Sigmoid colon (tissue), 6 donors: ENCODE measurements at regions not wholly inside any gene's neighbourhood (a gene's known extent, or its start where the extent isn't known, plus 50 kb on each side); places are given as distances from the start of the nearest gene placed in this dataset.
"Not testable (repeated sequence)": the region's sequence is repeated elsewhere in the genome, so short reads cannot be mapped to it uniquely, and the experiment has no call there.

Experiments
- DNase-seq: peaks from one replicate; pipeline ENCODE4 v3.0.0-alpha.2; 2019
- H3K27ac ChIP-seq, 4 donors: fragments of 200-600 bp; sonication (generic); one replicate each; pipeline ENCODE4 v1.5.1; 2016 to 2019; ENCODE audit warnings: mild to moderate bottlenecking in 1 of 4
- H3K27me3 ChIP-seq, 3 donors: fragments of 200-600 bp; sonication (generic); one replicate each; pipeline ENCODE4 v1.5.1; 2019; ENCODE audit warnings: mild to moderate bottlenecking in 1 of 3
- H3K36me3 ChIP-seq, 4 donors: fragments of 200-600 bp; sonication (generic); one replicate each; pipeline ENCODE4 v1.5.1; 2016 to 2019
- H3K4me1 ChIP-seq, 4 donors: fragments of 200-600 bp; sonication (generic); one replicate each; pipeline ENCODE4 v1.5.1; 2017 to 2019
- H3K4me3 ChIP-seq, 4 donors: fragments of 200-600 bp; sonication (generic); one replicate each; pipeline ENCODE4 v1.5.1; 2017 to 2019; ENCODE audit warnings: mild to moderate bottlenecking in 2 of 4, moderate library complexity in 1 of 4
- H3K9me3 ChIP-seq, 4 donors: fragments of 200-600 bp in 3 of 4; sonication (generic) in 3 of 4; one replicate each; pipeline versions ENCODE4 v1.5.1 to v1.6.1; 2013 to 2019
- CTCF ChIP-seq, 4 experiments: fragments of 450-650 bp in 3 of 4; fragments of 200-600 bp in 1 of 4; IDR thresholded peaks; one replicate each; pipeline ENCODE4 v1.5.1; 2016 to 2019; ENCODE audit warnings: antibody characterized with exemption in 4 of 4, mild to moderate bottlenecking in 3 of 4, moderate library complexity in 2 of 4
- EP300 ChIP-seq, 4 donors: sonication (generic); formaldehyde crosslinking; IDR thresholded peaks; one replicate each; pipeline ENCODE4 v1.6.1; 2017; ENCODE audit warnings: antibody characterized with exemption in 4 of 4
- POLR2A ChIP-seq, 2 donors: fragments of 450-650 bp; IDR thresholded peaks; one replicate each; pipeline ENCODE4 v1.6.1; 2016; ENCODE audit warnings: antibody characterized with exemption in 2 of 2, mild to moderate bottlenecking in 2 of 2, moderate library complexity in 2 of 2
- POLR2AphosphoS5 ChIP-seq, 4 donors: sonication (generic); formaldehyde crosslinking; IDR thresholded peaks; one replicate each; pipeline ENCODE4 v1.6.1; 2017; ENCODE audit warnings: antibody characterized with exemption in 4 of 4
- WGBS, 2 donors: extraction: QIAGEN DNeasy Blood & Tissue Kit; methylation state at CpG; one replicate each; pipeline ENCODE4 v1.1.7; 2013; 5-methylcytosine and 5-hydroxymethylcytosine counted together
- intact Hi-C: fragments of 100-400 bp; cut with DNase I; formaldehyde crosslinking; loops from one replicate; pipeline ENCODE4 v1.15.1; 2023
- donor health status: healthy with polysubstance abuse.
- donor health status: healthy.

DNA sequence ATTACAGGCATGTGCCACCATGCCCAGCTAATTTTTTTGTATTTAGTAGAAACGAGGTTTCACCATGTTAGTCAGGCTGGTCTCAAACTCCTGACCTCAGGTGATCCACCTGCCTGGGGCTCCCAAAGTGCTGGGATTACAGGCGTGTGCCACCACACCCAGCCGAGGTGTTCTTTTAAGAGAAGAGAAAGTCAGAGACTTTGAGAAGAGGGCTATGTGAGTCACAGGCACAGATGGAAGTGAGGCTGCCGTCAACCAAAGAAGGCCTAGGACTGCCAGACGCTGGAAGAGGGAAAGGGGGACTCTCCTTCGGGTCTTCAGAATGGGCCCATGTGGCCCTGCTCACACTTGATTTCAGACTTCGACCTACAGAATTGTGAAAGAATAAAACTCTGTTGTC, 67.2 kb upstream of the SH3BP4 start:
- WGBS, 2 donors, result 90 to 92% methylated on average over 7 of the region's 7 CpGs
- Histone ChIP-seq H3K9me3 (no peaks in the 10 kb centered on the region), H3K36me3 (no peaks in the 10 kb centered on the region), H3K4me3 (no peak overlapping the region), H3K27ac (no peak overlapping the region), H3K27me3 (no peaks in the 10 kb centered on the region), H3K4me1 (peaks cover 0 to 18% (median 7%) of the 10 kb centered on the region in 4 donors)
- TF ChIP-seq POLR2A (IDR thresholded peaks at IDR 0.05), result no peak
- no peak for TF ChIP-seq CTCF (IDR thresholded peaks at IDR 0.05)
- no peak for TF ChIP-seq EP300 (IDR thresholded peaks at IDR 0.05)
- TF ChIP-seq POLR2AphosphoS5 (IDR thresholded peaks at IDR 0.05), result no peak
- no peak for DNase-seq
- intact Hi-C loops, result loop anchor here (5.0 kb wide), 1 partner anchor 168 kb away; no protein-coding TSS in a partner anchor

DNA sequence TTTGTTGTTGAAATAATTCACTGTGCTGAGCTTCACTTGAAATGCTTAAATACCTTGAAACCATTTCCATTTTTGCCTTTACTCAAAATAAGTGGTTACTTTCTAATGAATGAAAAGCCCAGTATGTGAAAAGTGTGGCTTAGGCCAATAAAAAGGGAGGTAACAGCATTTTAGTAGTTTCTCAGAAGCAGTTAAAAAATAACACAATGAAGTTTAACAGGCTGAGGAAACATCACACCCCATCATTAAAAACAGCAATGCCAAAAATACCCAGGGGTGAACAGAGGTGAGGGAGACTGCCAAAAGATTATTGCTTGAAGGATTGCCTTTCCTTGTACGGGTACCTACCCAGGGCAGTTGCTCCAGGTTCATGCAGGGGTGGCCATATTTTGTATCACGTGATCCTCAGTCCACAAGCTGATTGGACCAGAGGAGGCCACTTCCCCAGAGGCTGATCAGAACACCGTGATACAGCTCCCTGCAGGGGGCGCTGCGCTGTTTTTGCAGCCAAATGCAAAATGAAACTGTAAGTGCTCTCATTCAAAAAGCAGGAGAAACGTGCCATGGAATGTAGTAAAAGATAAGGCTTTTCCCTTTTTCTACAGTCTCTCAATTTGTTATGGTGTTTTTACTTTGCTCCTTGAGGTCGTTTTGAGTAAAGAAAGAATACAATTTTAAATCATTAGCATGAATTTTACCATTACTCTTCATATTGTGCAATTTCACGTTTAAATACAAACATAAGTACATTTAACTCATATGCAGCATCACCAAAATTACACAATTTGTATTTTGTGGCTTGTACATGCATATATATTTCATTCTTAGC, 70.2 kb upstream of the SH3BP4 start:
- H3K9me3 ChIP-seq, result no peaks in the 10 kb centered on the region
- peaks cover 0 to 18% (median 7%) of the 10 kb centered on the region in 4 donors for H3K4me1 ChIP-seq
- no peak overlapping the region for H3K27ac ChIP-seq
- H3K36me3 ChIP-seq, result no peaks in the 10 kb centered on the region
- WGBS, 2 donors, result 17 to 51% methylated on average over 8 of the region's 8 CpGs
- no peak overlapping the region for H3K4me3 ChIP-seq
- H3K27me3 ChIP-seq, result no peaks in the 10 kb centered on the region
- TF ChIP-seq POLR2A (IDR thresholded peaks at IDR 0.05), result no peak
- no peak for TF ChIP-seq EP300 (IDR thresholded peaks at IDR 0.05)
- TF ChIP-seq POLR2AphosphoS5 (IDR thresholded peaks at IDR 0.05), result no peak
- TF ChIP-seq CTCF (IDR thresholded peaks at IDR 0.05), result peak in 3 of 4 experiments; percentile 54 to 74 (median 65)
- intact Hi-C loops, result loop anchor here (5.0 kb wide), 1 partner anchor 171 kb away; no protein-coding TSS in a partner anchor
- DNase-seq, result peak; percentile 72

DNA sequence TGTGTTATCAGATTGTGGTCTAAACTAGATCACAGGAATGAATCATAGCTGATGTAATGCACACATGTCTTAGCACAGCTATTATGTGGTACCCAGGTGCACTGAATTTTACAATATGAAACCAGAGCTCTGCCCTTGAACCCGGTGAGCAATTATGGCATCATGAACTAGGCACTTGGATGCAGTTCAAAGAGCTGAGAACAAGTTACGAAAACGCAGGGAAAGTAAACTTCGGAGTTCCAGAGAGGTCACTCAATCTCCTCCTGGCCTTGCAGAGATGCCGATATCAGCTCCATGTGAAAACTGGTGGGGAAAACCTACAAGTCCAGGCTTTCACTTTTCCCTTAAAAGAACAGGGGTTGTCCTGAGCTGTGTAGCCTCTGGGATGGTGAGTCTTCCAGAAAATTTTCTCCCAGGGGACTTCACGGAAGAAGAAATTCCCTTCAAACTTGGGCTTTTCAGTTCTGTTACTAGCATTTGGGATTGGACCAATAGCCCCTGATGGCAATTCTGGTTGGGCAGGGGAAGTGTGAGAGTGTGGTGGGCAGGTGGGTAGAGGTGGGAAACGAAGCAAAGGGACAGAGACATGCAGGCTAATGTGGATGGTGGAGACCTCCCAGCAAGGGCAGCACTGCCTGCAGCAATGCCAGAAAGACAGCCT, 71.1 kb upstream of the SH3BP4 start:
- Histone ChIP-seq H3K9me3 (no peaks in the 10 kb centered on the region), H3K4me3 (no peak overlapping the region), H3K4me1 (peaks cover 0 to 18% (median 7%) of the 10 kb centered on the region in 4 donors), H3K27ac (no peak overlapping the region), H3K36me3 (no peaks in the 10 kb centered on the region), H3K27me3 (no peaks in the 10 kb centered on the region)
- WGBS, 2 donors, result 34 to 66% methylated on average over 7 of the region's 7 CpGs
- intact Hi-C loops, result loop anchor here (5.0 kb wide), 1 partner anchor 172 kb away; no protein-coding TSS in a partner anchor
- no peak for DNase-seq
- TF ChIP-seq EP300 (IDR thresholded peaks at IDR 0.05) (no peak), CTCF (IDR thresholded peaks at IDR 0.05) (no peak), POLR2A (IDR thresholded peaks at IDR 0.05) (no peak), POLR2AphosphoS5 (IDR thresholded peaks at IDR 0.05) (no peak)

DNA sequence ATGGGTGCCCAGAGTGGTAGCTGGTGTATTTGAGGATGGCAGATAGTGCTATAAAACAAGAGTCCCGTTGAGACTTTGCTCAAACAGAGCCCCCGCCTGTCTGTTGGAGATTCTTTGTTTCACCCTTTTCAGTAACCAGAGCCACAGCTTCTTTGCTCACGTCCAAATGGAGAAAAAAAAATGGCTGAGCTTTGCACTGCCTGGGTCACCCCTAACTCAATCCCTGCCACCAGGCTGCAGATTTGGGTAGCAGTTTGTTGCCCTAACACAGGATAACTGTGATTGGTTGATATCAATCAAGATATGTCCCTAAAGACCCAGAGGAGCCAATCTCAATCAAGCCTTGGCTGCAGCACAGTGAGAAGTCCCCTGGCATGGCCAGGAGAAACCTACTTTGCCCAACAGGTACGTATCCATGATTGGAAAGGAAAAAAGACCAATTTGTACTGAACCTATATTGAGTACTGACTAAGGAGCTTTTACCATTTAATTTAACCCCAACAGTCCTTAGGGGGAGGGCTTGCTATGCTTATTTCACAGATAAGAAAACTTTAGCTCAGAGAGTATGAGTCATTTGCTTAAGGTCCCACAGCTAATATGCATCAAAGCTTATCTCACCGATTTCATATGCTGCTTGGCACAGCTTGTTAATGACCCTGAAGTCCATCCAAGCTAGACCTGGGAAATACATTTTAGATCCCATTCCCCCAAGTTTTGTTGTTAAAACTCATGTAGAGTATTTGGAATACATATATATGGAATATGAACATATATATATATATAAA, 72.0 kb upstream of the SH3BP4 start:
- TF ChIP-seq POLR2A (IDR thresholded peaks at IDR 0.05), result no peak
- TF ChIP-seq POLR2AphosphoS5 (IDR thresholded peaks at IDR 0.05), result no peak
- no peak for TF ChIP-seq EP300 (IDR thresholded peaks at IDR 0.05)
- no peak for TF ChIP-seq CTCF (IDR thresholded peaks at IDR 0.05)
- DNase-seq, result no peak
- Histone ChIP-seq H3K4me3 (no peak overlapping the region), H3K27me3 (no peaks in the 10 kb centered on the region), H3K27ac (no peak overlapping the region), H3K36me3 (no peaks in the 10 kb centered on the region), H3K9me3 (no peaks in the 10 kb centered on the region), H3K4me1 (peaks cover 0 to 18% (median 7%) of the 10 kb centered on the region in 4 donors)
- 78 to 86% methylated on average over 5 of the region's 5 CpGs for WGBS, 2 donors
- intact Hi-C loops, result loop anchor here (5.0 kb wide), 1 partner anchor 172 kb away; no protein-coding TSS in a partner anchor

GRCh38 chr2:234876621-234877020, 75.2 kb upstream of the SH3BP4 start:
- H3K9me3 ChIP-seq, H3K4me3 ChIP-seq, DNase-seq, H3K27ac ChIP-seq, H3K36me3 ChIP-seq, intact Hi-C loops, H3K27me3 ChIP-seq: not testable (repeated sequence)
- WGBS, 2 donors, result 91 to 92% methylated on average over 2 of the region's 2 CpGs
- peaks cover 0 to 12% (median 2%) of the 10 kb centered on the region in 4 donors for H3K4me1 ChIP-seq
